Spleen (tissue), 7 donors: ENCODE measurements at regions not wholly inside any gene's neighbourhood (a gene's known extent, or its start where the extent isn't known, plus 50 kb on each side); places are given as distances from the start of the nearest gene placed in this dataset.

Experiments
- POLR2A ChIP-seq, 3 donors: fragments of 450-650 bp; IDR thresholded peaks; one replicate each; pipeline ENCODE4 v1.5.1; 2017; ENCODE audit warnings: antibody characterized with exemption in 3 of 3, mild to moderate bottlenecking in 1 of 3
- POLR2AphosphoS5 ChIP-seq, 3 donors: sonication (generic); formaldehyde crosslinking; IDR thresholded peaks; one replicate each; pipeline ENCODE4 v1.5.1; 2017; ENCODE audit warnings: antibody characterized with exemption in 3 of 3
- TF ChIP-seq, protein P1 (sequence below), 11 experiments: fragments of 200-600 bp in 7 of 11; fragments of 450-650 bp in 4 of 11; sonication (generic) in 4 of 11; IDR thresholded peaks in 8 of 11; conservative IDR thresholded peaks in 3 of 11; 1 replicate in 7 of 11; 2 replicates in 4 of 11; pipeline versions ENCODE4 v1.4.0 to v1.8.0; 2016 to 2021; ENCODE audit warnings: antibody characterized with exemption in 11 of 11, inconsistent platforms in 4 of 11, mild to moderate bottlenecking in 1 of 11
- donor health status: DM: no; HTN: no; CAD: no; lungs with moderate emphysema.
- donor health status: DM: no; HTN: no; CAD: no.
- donor health status: DM: no; HTN: no; CAD: no.

DNA sequence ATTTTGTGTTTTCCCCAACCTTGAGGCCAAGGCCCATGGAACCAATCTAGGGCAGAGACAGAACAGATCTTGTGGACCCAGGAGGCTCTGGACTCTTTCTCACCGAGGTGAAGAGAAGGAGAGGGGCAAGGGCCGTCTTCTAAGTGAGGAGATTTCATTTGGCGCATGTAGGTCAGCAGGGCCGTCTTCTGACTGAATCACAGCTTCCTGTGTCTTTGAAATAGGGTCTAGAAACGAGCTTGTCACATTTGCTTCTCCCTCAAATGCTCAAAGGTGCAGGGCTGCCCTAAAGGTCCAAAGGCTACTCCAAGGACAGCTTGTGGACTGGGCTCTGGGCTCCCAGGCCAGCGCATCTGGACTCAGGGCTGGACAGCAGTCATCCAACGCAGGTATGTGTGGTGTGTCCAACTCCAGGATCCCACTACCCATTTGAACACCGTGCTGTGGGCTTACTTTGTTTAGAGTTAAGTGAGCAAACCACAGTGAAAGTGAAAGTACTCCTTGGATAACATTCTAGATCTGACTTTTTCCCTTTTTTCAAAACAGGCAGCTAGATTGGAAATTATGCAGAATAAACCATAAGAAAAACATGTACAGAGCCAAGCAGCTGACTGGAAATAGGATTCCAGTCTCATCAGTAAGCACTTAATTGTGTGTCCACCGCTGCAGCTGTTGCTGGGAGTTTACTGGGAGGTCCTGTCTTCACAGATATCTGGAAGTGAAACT, 357.0 kb downstream of the GADD45G start:
- TF ChIP-seq, protein P1, sequence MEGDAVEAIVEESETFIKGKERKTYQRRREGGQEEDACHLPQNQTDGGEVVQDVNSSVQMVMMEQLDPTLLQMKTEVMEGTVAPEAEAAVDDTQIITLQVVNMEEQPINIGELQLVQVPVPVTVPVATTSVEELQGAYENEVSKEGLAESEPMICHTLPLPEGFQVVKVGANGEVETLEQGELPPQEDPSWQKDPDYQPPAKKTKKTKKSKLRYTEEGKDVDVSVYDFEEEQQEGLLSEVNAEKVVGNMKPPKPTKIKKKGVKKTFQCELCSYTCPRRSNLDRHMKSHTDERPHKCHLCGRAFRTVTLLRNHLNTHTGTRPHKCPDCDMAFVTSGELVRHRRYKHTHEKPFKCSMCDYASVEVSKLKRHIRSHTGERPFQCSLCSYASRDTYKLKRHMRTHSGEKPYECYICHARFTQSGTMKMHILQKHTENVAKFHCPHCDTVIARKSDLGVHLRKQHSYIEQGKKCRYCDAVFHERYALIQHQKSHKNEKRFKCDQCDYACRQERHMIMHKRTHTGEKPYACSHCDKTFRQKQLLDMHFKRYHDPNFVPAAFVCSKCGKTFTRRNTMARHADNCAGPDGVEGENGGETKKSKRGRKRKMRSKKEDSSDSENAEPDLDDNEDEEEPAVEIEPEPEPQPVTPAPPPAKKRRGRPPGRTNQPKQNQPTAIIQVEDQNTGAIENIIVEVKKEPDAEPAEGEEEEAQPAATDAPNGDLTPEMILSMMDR (IDR thresholded peaks at IDR 0.05 in 8 of 11, conservative IDR thresholded peaks at IDR 0.05 in 3 of 11): no peak
- TF ChIP-seq POLR2AphosphoS5 (IDR thresholded peaks at IDR 0.05) (no peak), POLR2A (IDR thresholded peaks at IDR 0.05) (no peak)
